ENCODE measurements at regions not wholly inside any gene's neighbourhood (a gene's known extent, or its start where the extent isn't known, plus 50 kb on each side); places are given as distances from the start of the nearest gene placed in this dataset.

DNA sequence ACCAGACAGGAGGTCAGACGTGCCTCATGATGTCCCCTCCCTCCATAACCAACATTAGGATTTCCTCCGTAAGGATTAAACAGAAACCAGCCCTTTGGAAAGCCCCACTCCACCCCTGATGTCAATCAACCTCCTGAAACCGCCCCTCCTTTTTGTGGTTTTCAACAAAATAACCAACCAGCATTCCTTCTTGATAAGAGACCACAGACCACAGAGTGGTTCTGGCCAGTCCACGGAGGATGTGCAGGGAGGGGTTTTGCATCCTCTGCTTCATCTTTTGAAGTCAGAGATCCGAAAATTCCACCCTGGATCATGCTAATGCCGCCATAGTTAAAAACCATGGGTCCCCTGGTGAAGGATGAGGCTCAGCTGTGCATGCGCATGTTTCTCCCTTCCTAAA is 180.0 kb upstream of the CCDC150 start:
- TF ChIP-seq, protein P1, sequence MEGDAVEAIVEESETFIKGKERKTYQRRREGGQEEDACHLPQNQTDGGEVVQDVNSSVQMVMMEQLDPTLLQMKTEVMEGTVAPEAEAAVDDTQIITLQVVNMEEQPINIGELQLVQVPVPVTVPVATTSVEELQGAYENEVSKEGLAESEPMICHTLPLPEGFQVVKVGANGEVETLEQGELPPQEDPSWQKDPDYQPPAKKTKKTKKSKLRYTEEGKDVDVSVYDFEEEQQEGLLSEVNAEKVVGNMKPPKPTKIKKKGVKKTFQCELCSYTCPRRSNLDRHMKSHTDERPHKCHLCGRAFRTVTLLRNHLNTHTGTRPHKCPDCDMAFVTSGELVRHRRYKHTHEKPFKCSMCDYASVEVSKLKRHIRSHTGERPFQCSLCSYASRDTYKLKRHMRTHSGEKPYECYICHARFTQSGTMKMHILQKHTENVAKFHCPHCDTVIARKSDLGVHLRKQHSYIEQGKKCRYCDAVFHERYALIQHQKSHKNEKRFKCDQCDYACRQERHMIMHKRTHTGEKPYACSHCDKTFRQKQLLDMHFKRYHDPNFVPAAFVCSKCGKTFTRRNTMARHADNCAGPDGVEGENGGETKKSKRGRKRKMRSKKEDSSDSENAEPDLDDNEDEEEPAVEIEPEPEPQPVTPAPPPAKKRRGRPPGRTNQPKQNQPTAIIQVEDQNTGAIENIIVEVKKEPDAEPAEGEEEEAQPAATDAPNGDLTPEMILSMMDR (IDR thresholded peaks at IDR 0.05): no peak
- TF ChIP-seq POLR2A (IDR thresholded peaks at IDR 0.05): no peak

All from thyroid gland (tissue), 4 donors.